ENCODE measurements at regions not wholly inside any gene's neighbourhood (a gene's known extent, or its start where the extent isn't known, plus 50 kb on each side); places are given as distances from the start of the nearest gene placed in this dataset.

DNA sequence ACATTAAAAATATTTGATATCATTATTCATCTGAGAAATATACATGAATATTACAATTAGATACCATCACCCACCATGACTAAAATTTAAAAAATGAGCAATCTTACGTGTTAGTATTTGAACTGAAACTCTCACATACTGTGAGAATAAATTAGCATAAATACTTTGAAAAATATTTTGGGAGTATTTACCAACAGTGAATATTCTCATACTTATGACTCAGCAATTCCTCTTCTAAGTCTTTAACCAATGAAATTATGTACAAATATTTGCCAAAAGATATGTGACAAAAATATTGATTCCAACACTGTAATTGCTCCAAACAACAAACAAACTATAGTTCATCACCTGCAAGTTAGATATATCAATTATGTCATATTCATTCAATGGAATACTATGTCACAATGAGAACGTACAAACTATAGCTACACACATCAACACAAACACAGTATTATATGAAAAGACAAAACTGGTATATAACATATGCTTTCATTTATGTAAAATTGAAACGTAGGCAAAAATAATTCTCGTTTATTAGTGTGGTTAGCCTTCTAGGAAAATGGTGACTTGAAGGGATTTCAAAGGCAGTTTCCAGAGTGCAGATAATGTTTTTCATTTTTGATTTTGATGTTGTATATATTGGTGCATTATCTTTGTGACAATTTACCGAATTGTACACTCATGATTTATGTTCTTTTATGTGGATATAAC, 742.2 kb downstream of the SLC16A7 start:
- peaks cover 10% of the 10 kb centered on the region for H3K4me1 ChIP-seq (ENCODE audit: control insufficient read depth, extremely low read depth, insufficient read depth, low read length)
- no peaks in the 10 kb centered on the region for H4K20me1 ChIP-seq (ENCODE audit: control insufficient read depth, extremely low read depth, insufficient read depth, low read length)
- H3K27ac ChIP-seq (ENCODE audit: control insufficient read depth, insufficient read depth, low read length): no peak overlapping the region
- no peaks in the 10 kb centered on the region for H3K79me2 ChIP-seq (ENCODE audit: control insufficient read depth, insufficient read depth, low read length)
- H3K4me2 ChIP-seq (ENCODE audit: control insufficient read depth, extremely low read depth, insufficient read depth, low read depth, low read length): no peak overlapping the region
- no peaks in the 10 kb centered on the region for H3K9me3 ChIP-seq (ENCODE audit: control insufficient read depth, low read depth, low read length)
- no peak for TF ChIP-seq EZH2 (IDR thresholded peaks at IDR 0.05; ENCODE audit: low read length)
- TF ChIP-seq CTCF (optimal IDR thresholded peaks at IDR 0.05 in 1 of 3, IDR thresholded peaks at IDR 0.05 in 1 of 3, conservative IDR thresholded peaks at IDR 0.05 in 1 of 3; ENCODE audit: extremely low read depth in 1 of 3, insufficient read depth in 2 of 3, low read length in 3 of 3): no peak
- dilution Hi-C loops (cut with MboI; ENCODE audit: extremely low pct_ligation_motif_present, low sequenced_read_pairs): no loop called here
- FAIRE-seq (no peak), DNase-seq (ENCODE audit: low read depth, low spot score) (no peak)
- no peak overlapping the region for H2AFZ ChIP-seq (ENCODE audit: control insufficient read depth, low read length)
- H3K27me3 ChIP-seq (ENCODE audit: control insufficient read depth, extremely low read depth, insufficient read depth, low read length): no peaks in the 10 kb centered on the region
- H3K9me1 ChIP-seq (ENCODE audit: control insufficient read depth, extremely low read depth, insufficient read depth, low read length): no peaks in the 10 kb centered on the region
- H3K4me3 ChIP-seq (ENCODE audit: control insufficient read depth in 2 of 3, extremely low read depth in 1 of 3, insufficient read depth in 2 of 3, low read depth in 1 of 3, low read length in 3 of 3): no peak overlapping the region
- H3K9ac ChIP-seq (ENCODE audit: control insufficient read depth, extremely low read depth, insufficient read depth, low read length): no peak overlapping the region
- H3K36me3 ChIP-seq (ENCODE audit: control insufficient read depth in 2 of 2, extremely low read depth in 1 of 2, insufficient read depth in 2 of 2, low read length in 2 of 2): no peaks in the 10 kb centered on the region

DNA sequence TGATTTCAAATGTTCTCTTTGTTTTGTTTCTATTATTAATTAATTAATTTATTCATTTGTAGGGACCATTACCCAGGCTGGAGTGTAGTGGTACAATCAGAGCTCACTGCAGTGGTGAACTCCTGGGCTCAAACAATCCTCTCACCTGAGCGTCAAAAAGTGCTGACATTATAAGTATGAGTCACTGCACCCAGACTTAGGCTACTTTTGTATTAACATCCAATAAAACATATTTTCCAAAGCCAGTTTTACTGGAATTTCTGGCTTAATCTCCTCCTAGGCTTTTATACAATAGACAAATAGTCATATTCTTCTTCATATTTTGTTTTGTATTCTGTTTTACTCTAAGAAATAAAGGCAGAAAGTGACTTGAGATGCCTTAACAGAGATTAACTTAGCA, 749.6 kb downstream of the SLC16A7 start:
- H3K4me3 ChIP-seq (ENCODE audit: control insufficient read depth in 2 of 3, extremely low read depth in 1 of 3, insufficient read depth in 2 of 3, low read depth in 1 of 3, low read length in 3 of 3): no peak overlapping the region
- no peak for DNase-seq (ENCODE audit: low read depth, low spot score)
- dilution Hi-C loops (cut with MboI; ENCODE audit: extremely low pct_ligation_motif_present, low sequenced_read_pairs): no loop called here

More for the DNA sequence above, 749.6 kb downstream of the SLC16A7 start:
- Histone ChIP-seq H3K27ac (ENCODE audit: control insufficient read depth, insufficient read depth, low read length) (no peak overlapping the region), H3K4me2 (ENCODE audit: control insufficient read depth, extremely low read depth, insufficient read depth, low read depth, low read length) (no peak overlapping the region), H3K36me3 (ENCODE audit: control insufficient read depth in 2 of 2, extremely low read depth in 1 of 2, insufficient read depth in 2 of 2, low read length in 2 of 2) (no peaks in the 10 kb centered on the region), H3K9me3 (ENCODE audit: control insufficient read depth, low read depth, low read length) (no peaks in the 10 kb centered on the region), H3K79me2 (ENCODE audit: control insufficient read depth, insufficient read depth, low read length) (no peaks in the 10 kb centered on the region), H3K9ac (ENCODE audit: control insufficient read depth, extremely low read depth, insufficient read depth, low read length) (no peak overlapping the region), H3K4me1 (ENCODE audit: control insufficient read depth, extremely low read depth, insufficient read depth, low read length) (no peaks in the 10 kb centered on the region), H2AFZ (ENCODE audit: control insufficient read depth, low read length) (no peak overlapping the region), H3K27me3 (ENCODE audit: control insufficient read depth, extremely low read depth, insufficient read depth, low read length) (no peaks in the 10 kb centered on the region), H3K9me1 (ENCODE audit: control insufficient read depth, extremely low read depth, insufficient read depth, low read length) (no peaks in the 10 kb centered on the region), H4K20me1 (ENCODE audit: control insufficient read depth, extremely low read depth, insufficient read depth, low read length) (no peaks in the 10 kb centered on the region)
- TF ChIP-seq EZH2 (IDR thresholded peaks at IDR 0.05; ENCODE audit: low read length) (no peak), CTCF (optimal IDR thresholded peaks at IDR 0.05 in 1 of 3, IDR thresholded peaks at IDR 0.05 in 1 of 3, conservative IDR thresholded peaks at IDR 0.05 in 1 of 3; ENCODE audit: extremely low read depth in 1 of 3, insufficient read depth in 2 of 3, low read length in 3 of 3) (no peak)
- no peak for FAIRE-seq
